ENCODE measurements at regions not wholly inside any gene's neighbourhood (a gene's known extent, or its start where the extent isn't known, plus 50 kb on each side); places are given as distances from the start of the nearest gene placed in this dataset.

DNA sequence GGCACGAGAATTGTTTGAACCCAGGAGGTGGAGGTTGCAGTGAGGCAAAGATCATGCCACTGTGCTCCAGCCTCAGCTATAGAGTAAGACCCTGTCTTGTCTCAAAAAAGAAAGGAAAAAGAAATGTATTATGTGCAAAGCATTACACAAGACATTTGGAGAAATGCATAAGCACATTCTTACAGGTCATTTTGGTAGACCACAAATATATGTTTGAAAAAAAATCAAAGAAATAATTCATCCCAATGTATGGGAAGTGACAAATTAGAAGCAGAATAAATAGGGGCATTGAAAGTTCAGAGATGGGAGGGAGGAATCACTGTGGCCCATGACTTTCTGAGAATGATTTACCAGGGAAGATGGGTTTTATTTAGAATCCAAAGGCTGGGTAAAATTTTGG, 283.5 kb upstream of the ADAMTS5 start:
- H3K36me3 ChIP-seq (ENCODE audit: low read depth) = no peaks in the 10 kb centered on the region
- peaks cover 15% of the 10 kb centered on the region for H3F3A ChIP-seq (ENCODE audit: insufficient read depth)
- H3K4me3 ChIP-seq = no peak overlapping the region
- H4K20me1 ChIP-seq (ENCODE audit: insufficient read depth) = no peaks in the 10 kb centered on the region
- no peak overlapping the region for H3K4me2 ChIP-seq (ENCODE audit: unreplicated experiment)
- WGBS, 2 experiments (ENCODE audit: low coverage in 1 of 2, low lambda C conversion rate in 2 of 2, missing lambda C conversion rate in 2 of 2) = 91 to 96% methylated on average over 1 of the region's 1 CpG
- in situ Hi-C loops (cut with MboI) = no loop called here
- no peak for TF ChIP-seq EZH2 (IDR thresholded peaks at IDR 0.05; ENCODE audit: insufficient read depth, poor library complexity, severe bottlenecking)
- no peak for TF ChIP-seq EZH2phosphoT487 (IDR thresholded peaks at IDR 0.05; ENCODE audit: insufficient read depth, low read depth)
- no peaks in the 10 kb centered on the region for H3K9me2 ChIP-seq (ENCODE audit: insufficient read depth)
- peaks cover 17% of the 10 kb centered on the region for H3K4me1 ChIP-seq (ENCODE audit: insufficient read depth)
- DNase-seq = no peak
- H3K9ac ChIP-seq = no peak overlapping the region
- no peaks in the 10 kb centered on the region for H3K9me3 ChIP-seq (ENCODE audit: low read depth)
- no peak overlapping the region for H2AFZ ChIP-seq
- no peaks in the 10 kb centered on the region for H3K27me3 ChIP-seq (replicated peaks; ENCODE audit: insufficient read depth)
- H3K79me2 ChIP-seq (ENCODE audit: insufficient read depth) = no peaks in the 10 kb centered on the region
- H3K27ac ChIP-seq = no peak overlapping the region

DNA sequence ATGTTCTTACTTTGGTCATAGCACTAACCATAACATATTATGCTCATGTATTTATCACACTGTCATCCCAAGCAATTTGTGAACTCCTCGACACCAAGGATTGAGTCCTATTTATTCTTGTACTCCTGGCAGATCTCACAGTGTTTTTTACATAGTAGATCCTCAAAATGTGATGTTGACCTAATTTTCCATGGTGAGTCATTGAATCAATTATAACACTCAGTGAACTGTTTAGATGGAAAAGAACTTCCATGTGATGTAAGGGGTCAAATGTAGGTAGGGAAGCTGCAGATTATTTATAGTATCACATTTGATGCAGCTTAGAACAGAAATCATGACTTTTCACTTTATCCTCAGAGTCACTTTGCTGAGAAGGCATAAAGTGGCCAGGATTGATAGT, 281.9 kb upstream of the ADAMTS5 start:
- WGBS, 2 experiments (ENCODE audit: low coverage in 1 of 2, low lambda C conversion rate in 2 of 2, missing lambda C conversion rate in 2 of 2) = 57 to 67% methylated on average over 1 of the region's 1 CpG
- no peak for TF ChIP-seq EZH2phosphoT487 (IDR thresholded peaks at IDR 0.05; ENCODE audit: insufficient read depth, low read depth)
- TF ChIP-seq EZH2 (IDR thresholded peaks at IDR 0.05; ENCODE audit: insufficient read depth, poor library complexity, severe bottlenecking) = no peak
- DNase-seq = no peak
- H2AFZ ChIP-seq = no peak overlapping the region
- H3F3A ChIP-seq (ENCODE audit: insufficient read depth) = peaks cover 15% of the 10 kb centered on the region
- no peak overlapping the region for H3K27ac ChIP-seq
- H3K27me3 ChIP-seq (replicated peaks; ENCODE audit: insufficient read depth) = no peaks in the 10 kb centered on the region
- no peak overlapping the region for H3K4me2 ChIP-seq (ENCODE audit: unreplicated experiment)
- no peak overlapping the region for H3K4me3 ChIP-seq
- no peaks in the 10 kb centered on the region for H4K20me1 ChIP-seq (ENCODE audit: insufficient read depth)
- in situ Hi-C loops (cut with MboI) = no loop called here
- H3K79me2 ChIP-seq (ENCODE audit: insufficient read depth) = no peaks in the 10 kb centered on the region
- no peaks in the 10 kb centered on the region for H3K9me2 ChIP-seq (ENCODE audit: insufficient read depth)
- H3K4me1 ChIP-seq (ENCODE audit: insufficient read depth) = peaks cover 30% of the 10 kb centered on the region
- H3K9ac ChIP-seq = no peak overlapping the region
- H3K36me3 ChIP-seq (ENCODE audit: low read depth) = no peaks in the 10 kb centered on the region
- no peaks in the 10 kb centered on the region for H3K9me3 ChIP-seq (ENCODE audit: low read depth)

GRCh38 chr21:27246741-27247140, 279.9 kb upstream of the ADAMTS5 start:
- no peak for TF ChIP-seq EZH2phosphoT487 (IDR thresholded peaks at IDR 0.05; ENCODE audit: insufficient read depth, low read depth)
- TF ChIP-seq EZH2 (IDR thresholded peaks at IDR 0.05; ENCODE audit: insufficient read depth, poor library complexity, severe bottlenecking) = no peak

GRCh38 chr21:27244776-27245175, 277.9 kb upstream of the ADAMTS5 start:
- TF ChIP-seq EZH2phosphoT487 (IDR thresholded peaks at IDR 0.05; ENCODE audit: insufficient read depth, low read depth) = no peak
- no peak for TF ChIP-seq EZH2 (IDR thresholded peaks at IDR 0.05; ENCODE audit: insufficient read depth, poor library complexity, severe bottlenecking)
- Histone ChIP-seq H3K27ac (no peak overlapping the region), H3K4me3 (no peak overlapping the region), H2AFZ (no peak overlapping the region), H3K79me2 (ENCODE audit: insufficient read depth) (no peaks in the 10 kb centered on the region), H3K27me3 (replicated peaks; ENCODE audit: insufficient read depth) (no peaks in the 10 kb centered on the region), H3F3A (ENCODE audit: insufficient read depth) (peaks cover 15% of the 10 kb centered on the region), H3K9me2 (ENCODE audit: insufficient read depth) (no peaks in the 10 kb centered on the region), H3K9ac (no peak overlapping the region), H3K9me3 (ENCODE audit: low read depth) (no peaks in the 10 kb centered on the region), H4K20me1 (ENCODE audit: insufficient read depth) (no peaks in the 10 kb centered on the region), H3K36me3 (ENCODE audit: low read depth) (no peaks in the 10 kb centered on the region), H3K4me2 (ENCODE audit: unreplicated experiment) (peak overlapping the region; percentile 8), H3K4me1 (ENCODE audit: insufficient read depth) (peaks cover 30% of the 10 kb centered on the region)
- no peak for DNase-seq
- in situ Hi-C loops (cut with MboI) = no loop called here
- WGBS, 2 experiments (ENCODE audit: low coverage in 1 of 2, low lambda C conversion rate in 2 of 2, missing lambda C conversion rate in 2 of 2) = 20 to 21% methylated on average over 3 of the region's 3 CpGs

More at GRCh38 chr21:27246741-27247140, 279.9 kb upstream of the ADAMTS5 start:
- H3K4me3 ChIP-seq = no peak overlapping the region
- no peaks in the 10 kb centered on the region for H3K27me3 ChIP-seq (replicated peaks; ENCODE audit: insufficient read depth)
- H3K9ac ChIP-seq = no peak overlapping the region
- WGBS, 2 experiments (ENCODE audit: low coverage in 1 of 2, low lambda C conversion rate in 2 of 2, missing lambda C conversion rate in 2 of 2) = 56 to 60% methylated on average over 5 of the region's 5 CpGs
- peaks cover 15% of the 10 kb centered on the region for H3F3A ChIP-seq (ENCODE audit: insufficient read depth)
- no peaks in the 10 kb centered on the region for H4K20me1 ChIP-seq (ENCODE audit: insufficient read depth)
- peak overlapping the region; percentile 21; the same call in 1 of the 2 replicates for H3K27ac ChIP-seq
- peaks cover 30% of the 10 kb centered on the region for H3K4me1 ChIP-seq (ENCODE audit: insufficient read depth)
- DNase-seq = peak; percentile 85
- in situ Hi-C loops (cut with MboI) = no loop called here
- no peaks in the 10 kb centered on the region for H3K79me2 ChIP-seq (ENCODE audit: insufficient read depth)
- no peaks in the 10 kb centered on the region for H3K9me3 ChIP-seq (ENCODE audit: low read depth)
- no peaks in the 10 kb centered on the region for H3K36me3 ChIP-seq (ENCODE audit: low read depth)
- no peak overlapping the region for H2AFZ ChIP-seq
- H3K4me2 ChIP-seq (ENCODE audit: unreplicated experiment) = no peak overlapping the region
- H3K9me2 ChIP-seq (ENCODE audit: insufficient read depth) = no peaks in the 10 kb centered on the region

DNA sequence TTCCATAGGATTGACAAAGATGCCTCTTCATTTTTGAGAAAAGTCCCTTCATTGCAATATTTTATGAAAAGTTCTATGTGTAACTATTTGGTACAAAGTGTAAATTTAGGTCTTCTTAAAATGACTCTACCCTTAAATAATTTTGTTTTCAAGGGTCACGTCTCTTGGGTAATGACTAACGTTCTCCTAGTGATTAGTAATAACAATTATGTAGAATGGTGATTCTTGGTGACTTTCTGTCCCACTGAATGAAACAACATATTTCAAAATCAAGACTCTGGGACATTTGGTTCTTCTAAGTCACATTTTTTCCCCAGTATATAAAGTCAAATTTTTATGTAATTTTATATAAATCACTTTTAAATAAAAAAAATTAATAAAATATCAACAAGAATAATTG, 277.5 kb upstream of the ADAMTS5 start:
- in situ Hi-C loops (cut with MboI) = no loop called here
- H3K9me2 ChIP-seq (ENCODE audit: insufficient read depth) = no peaks in the 10 kb centered on the region
- no peaks in the 10 kb centered on the region for H3K9me3 ChIP-seq (ENCODE audit: low read depth)
- 2% methylated on average over 2 of the region's 2 CpGs for WGBS, 2 experiments (ENCODE audit: low coverage in 1 of 2, low lambda C conversion rate in 2 of 2, missing lambda C conversion rate in 2 of 2)
- no peaks in the 10 kb centered on the region for H3K27me3 ChIP-seq (replicated peaks; ENCODE audit: insufficient read depth)
- peaks cover 15% of the 10 kb centered on the region for H3F3A ChIP-seq (ENCODE audit: insufficient read depth)
- H3K4me3 ChIP-seq = no peak overlapping the region
- H2AFZ ChIP-seq = no peak overlapping the region
- peak overlapping the region; percentile 8 for H3K4me2 ChIP-seq (ENCODE audit: unreplicated experiment)
- no peak overlapping the region for H3K27ac ChIP-seq
- H3K79me2 ChIP-seq (ENCODE audit: insufficient read depth) = no peaks in the 10 kb centered on the region
- DNase-seq = peak; percentile 69
- no peak overlapping the region for H3K9ac ChIP-seq
- H3K36me3 ChIP-seq (ENCODE audit: low read depth) = no peaks in the 10 kb centered on the region
- TF ChIP-seq EZH2phosphoT487 (IDR thresholded peaks at IDR 0.05; ENCODE audit: insufficient read depth, low read depth) = no peak
- TF ChIP-seq EZH2 (IDR thresholded peaks at IDR 0.05; ENCODE audit: insufficient read depth, poor library complexity, severe bottlenecking) = no peak
- peaks cover 30% of the 10 kb centered on the region for H3K4me1 ChIP-seq (ENCODE audit: insufficient read depth)
- no peaks in the 10 kb centered on the region for H4K20me1 ChIP-seq (ENCODE audit: insufficient read depth)

All from GM23248 (cell line).